Body of pancreas (tissue), 4 donors: ENCODE measurements at regions not wholly inside any gene's neighbourhood (a gene's known extent, or its start where the extent isn't known, plus 50 kb on each side); places are given as distances from the start of the nearest gene placed in this dataset.

ENCODE experiments used
- CTCF ChIP-seq, 7 experiments: fragments of 450-650 bp in 4 of 7; fragments of 200-600 bp in 3 of 7; sonication (generic) in 3 of 7; IDR thresholded peaks; one replicate each; pipeline ENCODE4 v1.5.1; 2016 to 2019; ENCODE audit warnings: antibody characterized with exemption in 7 of 7
- POLR2A ChIP-seq, 3 donors: fragments of 450-650 bp; IDR thresholded peaks; one replicate each; pipeline ENCODE4 v1.6.1; 2016; ENCODE audit warnings: antibody characterized with exemption in 3 of 3, mild to moderate bottlenecking in 2 of 3

GRCh38 chr9:28834156-28834555 is 1260.9 kb upstream of the C9orf72 start:
- TF ChIP-seq CTCF (IDR thresholded peaks at IDR 0.05) (no peak), POLR2A (IDR thresholded peaks at IDR 0.05) (no peak)
